Keratinocyte (primary cell): ENCODE measurements at regions not wholly inside any gene's neighbourhood (a gene's known extent, or its start where the extent isn't known, plus 50 kb on each side); places are given as distances from the start of the nearest gene placed in this dataset.

Source experiments
- EZH2 ChIP-seq: IDR thresholded peaks from one replicate; pipeline ENCODE4 v1.6.1; 2012; ENCODE audit warnings: inconsistent platforms, mild to moderate bottlenecking, low read length, moderate library complexity
- TF ChIP-seq, protein P1 (sequence below), 3 experiments: IDR thresholded peaks in 1 of 3; conservative IDR thresholded peaks in 1 of 3; optimal IDR thresholded peaks in 1 of 3; 2 replicates in 2 of 3; 3 replicates in 1 of 3; pipeline versions ENCODE3 to v1.5.1; 2011; ENCODE audit warnings: low read length in 3 of 3, mild to moderate bottlenecking in 3 of 3, moderate library complexity in 2 of 3, control low read depth in 1 of 3, inconsistent platforms in 1 of 3; ENCODE audit not compliant: insufficient read depth in 2 of 3; ENCODE audit errors: extremely low read depth in 1 of 3

DNA sequence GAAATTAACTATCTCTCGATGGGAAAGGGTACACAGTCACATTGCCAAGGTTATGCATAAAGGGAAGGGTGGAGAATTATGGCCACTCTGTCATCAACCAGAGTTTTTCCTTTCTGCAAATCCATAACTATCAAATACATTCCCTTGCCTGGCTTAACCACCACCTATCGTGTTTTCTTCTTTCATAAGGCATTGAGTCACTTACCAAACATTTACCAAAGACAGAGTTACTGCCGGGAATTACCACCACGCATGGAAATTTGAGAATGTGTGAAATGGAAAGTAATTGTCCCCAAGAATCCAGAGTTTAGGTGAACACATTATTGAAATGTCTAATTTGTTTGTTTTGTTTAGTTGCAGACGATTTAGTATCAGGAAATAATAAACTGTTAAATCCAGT lies 134.3 kb upstream of the LRRN1 start:
- TF ChIP-seq, protein P1, sequence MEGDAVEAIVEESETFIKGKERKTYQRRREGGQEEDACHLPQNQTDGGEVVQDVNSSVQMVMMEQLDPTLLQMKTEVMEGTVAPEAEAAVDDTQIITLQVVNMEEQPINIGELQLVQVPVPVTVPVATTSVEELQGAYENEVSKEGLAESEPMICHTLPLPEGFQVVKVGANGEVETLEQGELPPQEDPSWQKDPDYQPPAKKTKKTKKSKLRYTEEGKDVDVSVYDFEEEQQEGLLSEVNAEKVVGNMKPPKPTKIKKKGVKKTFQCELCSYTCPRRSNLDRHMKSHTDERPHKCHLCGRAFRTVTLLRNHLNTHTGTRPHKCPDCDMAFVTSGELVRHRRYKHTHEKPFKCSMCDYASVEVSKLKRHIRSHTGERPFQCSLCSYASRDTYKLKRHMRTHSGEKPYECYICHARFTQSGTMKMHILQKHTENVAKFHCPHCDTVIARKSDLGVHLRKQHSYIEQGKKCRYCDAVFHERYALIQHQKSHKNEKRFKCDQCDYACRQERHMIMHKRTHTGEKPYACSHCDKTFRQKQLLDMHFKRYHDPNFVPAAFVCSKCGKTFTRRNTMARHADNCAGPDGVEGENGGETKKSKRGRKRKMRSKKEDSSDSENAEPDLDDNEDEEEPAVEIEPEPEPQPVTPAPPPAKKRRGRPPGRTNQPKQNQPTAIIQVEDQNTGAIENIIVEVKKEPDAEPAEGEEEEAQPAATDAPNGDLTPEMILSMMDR (optimal IDR thresholded peaks at IDR 0.05 in 1 of 3, IDR thresholded peaks at IDR 0.05 in 1 of 3, conservative IDR thresholded peaks at IDR 0.05 in 1 of 3; ENCODE audit: extremely low read depth in 1 of 3, insufficient read depth in 2 of 3, low read length in 3 of 3) = no peak
- TF ChIP-seq EZH2 = no peak
